DMS79 treated with DMSO at 0.1 percent for 48 hours (cell line): ENCODE measurements at regions not wholly inside any gene's neighbourhood (a gene's known extent, or its start where the extent isn't known, plus 50 kb on each side); places are given as distances from the start of the nearest gene placed in this dataset.

ENCODE experiments used
- DNase-seq: peaks from one replicate; lab custom pipeline; 2025; lab: John Stamatoyannopoulos, UW

DNA sequence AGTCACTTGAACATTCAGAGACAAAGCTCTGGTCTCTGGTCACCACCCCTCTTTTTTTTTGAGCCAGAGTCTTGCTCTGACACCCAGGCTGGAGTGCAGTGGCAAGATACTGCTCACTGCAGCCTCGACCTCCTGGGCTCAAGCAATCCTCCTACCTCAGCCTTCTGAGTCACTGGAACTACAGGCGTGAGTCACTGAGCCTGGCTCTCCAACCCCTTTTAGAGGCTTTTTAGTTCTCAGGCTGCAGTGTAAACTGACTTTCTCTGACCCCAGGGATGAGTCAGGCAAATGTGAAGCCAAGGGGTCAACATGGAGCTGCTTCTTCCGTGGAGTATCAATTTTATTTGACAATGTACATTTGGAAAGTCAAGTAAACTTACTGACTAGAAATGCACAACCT lies 229.2 kb downstream of the PTTG2 start:
- DNase-seq = no peak

DNA sequence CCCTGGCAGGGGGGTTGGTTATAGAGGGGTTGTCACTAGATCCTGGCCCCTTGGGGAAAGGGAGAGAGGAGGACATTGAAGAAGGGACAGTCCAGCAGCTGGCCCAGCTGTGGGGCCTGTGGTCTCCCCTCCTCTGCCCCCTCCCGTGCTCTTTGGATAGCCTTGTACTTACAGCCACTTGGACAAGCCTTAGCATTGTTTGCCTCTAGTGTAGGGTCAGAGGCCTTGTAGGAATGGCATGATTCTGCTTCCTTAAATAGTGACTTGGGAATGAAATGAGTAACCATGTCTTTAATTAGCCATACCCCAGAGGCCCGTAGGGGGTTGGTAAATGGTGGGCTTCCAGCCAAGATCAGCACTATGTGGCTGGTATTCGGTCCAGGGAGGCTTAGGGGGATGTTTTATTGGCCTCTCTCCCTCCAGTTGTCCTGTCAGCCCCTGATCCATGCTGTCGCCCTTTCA lies 230.6 kb downstream of the PTTG2 start:
- DNase-seq = no peak

DNA sequence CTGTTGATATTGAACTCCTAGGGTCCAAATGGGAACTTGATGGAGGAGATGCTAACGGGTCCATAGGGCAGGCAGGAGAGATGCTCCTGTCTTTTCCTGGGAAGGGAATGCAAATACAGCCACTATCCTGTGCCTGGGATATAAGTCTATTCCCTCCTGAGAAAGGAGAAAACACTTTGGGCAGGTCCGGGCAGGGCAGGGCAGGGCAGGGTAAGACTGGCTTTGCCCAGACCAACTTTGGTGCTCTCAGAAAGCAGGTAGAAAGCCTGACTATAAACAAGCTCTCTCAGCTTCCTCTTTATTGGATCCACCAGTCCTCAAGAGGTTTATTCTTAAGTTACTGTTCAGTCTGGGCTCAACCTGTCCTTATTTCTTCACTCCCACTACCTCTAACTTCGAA lies 232.3 kb downstream of the PTTG2 start:
- no peak for DNase-seq

DNA sequence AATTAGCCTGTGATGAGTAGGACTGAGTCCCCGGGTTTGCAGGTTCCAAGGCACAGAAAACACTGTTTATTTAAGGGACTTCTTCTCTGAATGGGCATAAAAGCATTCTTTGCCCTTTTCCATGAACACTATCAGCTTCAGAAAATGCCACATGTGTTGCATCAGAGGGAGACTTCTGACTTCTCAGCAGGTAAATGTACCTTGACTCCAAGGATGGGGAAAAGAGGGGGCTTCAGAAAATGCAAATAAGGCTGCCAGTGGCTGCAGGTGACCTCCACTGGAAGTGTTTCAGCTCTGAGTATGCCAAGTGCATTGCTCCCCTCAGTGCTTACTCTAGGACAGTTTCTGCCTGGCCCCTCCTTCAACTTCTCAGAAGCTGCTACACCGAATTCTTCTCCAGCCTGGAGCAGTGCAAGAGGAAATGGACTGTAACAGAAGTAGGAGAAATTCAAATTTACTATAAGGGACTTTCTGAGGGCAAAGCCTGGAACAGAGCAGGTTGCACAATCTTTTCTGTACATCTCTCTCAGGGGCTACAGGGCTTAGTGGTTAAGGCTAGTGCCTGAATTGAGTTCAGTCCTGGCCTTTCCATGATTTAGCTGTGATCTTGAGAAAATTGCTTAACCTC lies 233.2 kb downstream of the PTTG2 start:
- DNase-seq = no peak

DNA sequence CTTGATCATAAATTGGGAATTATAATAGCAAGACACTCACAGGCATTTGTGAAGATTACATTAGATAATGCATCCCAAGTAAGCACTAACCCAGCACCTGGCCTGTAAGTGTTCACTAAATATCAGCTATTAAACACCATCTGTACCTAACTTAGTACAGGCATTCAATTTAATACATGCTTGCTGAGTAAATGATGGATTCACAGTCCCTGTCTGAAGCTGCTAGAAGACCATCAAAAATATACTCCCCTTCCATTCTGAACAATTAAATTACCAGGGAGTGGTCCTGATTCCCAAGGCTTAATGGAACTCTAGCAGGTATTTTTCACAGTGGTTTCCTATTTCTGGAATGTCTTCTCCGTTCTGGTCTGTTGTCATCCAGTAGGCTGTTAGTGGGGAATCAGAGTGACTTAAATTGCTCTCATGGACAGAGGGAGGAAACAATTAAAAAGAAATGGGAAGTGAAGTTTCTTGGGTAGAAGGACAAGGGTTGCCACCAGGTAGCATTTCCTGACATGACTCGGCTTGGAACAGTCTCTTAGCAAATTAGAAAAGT lies 233.9 kb downstream of the PTTG2 start:
- DNase-seq = no peak

DNA sequence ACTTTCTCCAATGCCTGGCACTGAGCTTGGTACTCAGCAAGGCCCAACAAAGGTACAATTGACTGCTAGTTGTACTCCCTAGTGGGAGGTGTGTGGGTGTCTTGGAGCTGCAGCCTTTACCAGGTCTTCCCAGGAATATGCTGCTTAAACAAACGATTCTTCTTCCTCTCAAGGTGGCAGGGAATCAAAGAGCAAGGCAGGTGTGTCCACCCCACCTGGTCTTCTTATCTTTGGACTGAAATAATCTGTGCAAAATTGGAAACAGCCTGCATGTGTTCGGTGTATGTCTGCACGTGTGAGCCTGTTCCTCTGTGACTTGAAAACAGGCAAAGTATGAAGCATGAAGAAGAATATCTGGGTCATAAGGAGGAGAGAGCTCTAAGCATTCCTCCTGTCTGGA lies 235.3 kb downstream of the PTTG2 start:
- DNase-seq = no peak

DNA sequence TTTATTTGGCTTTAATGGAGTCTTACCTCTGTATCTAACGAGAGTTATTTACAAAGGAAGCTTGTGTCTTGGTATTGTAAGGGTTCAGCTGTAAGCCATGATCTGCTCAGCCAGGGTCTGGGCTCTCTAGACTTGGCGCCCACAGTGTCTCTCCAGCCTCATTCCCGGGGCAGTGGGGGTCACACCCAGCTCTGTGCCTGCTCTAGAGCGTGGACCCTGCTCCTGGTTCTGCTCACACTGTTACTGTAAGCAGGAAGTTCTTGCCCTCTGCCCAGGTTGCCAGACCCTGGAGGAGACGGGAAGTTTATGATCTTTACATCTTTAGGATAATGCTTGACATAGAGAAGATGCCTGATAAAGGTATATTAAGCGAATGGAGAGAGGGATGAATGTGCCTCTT lies 235.7 kb downstream of the PTTG2 start:
- DNase-seq = no peak

DNA sequence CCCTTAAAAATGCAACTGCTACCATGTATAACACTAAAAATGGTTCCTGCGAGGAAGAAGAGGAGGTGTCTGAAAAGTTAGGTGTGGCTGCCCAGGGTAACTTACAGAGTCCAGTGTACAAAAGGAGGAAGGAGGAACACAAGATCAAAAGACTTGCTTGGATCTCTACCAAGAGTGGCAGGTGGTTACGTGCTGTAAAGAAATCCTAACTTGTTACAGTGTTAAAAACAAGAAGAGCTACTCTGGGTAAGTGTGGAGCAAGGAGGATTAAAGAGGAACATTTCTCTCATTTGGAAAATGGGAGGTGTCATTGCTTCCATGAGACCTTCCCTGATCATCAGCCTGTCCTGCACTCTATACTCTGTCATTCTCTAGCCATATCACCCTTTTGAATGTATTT lies 242.0 kb downstream of the PTTG2 start:
- DNase-seq = no peak

DNA sequence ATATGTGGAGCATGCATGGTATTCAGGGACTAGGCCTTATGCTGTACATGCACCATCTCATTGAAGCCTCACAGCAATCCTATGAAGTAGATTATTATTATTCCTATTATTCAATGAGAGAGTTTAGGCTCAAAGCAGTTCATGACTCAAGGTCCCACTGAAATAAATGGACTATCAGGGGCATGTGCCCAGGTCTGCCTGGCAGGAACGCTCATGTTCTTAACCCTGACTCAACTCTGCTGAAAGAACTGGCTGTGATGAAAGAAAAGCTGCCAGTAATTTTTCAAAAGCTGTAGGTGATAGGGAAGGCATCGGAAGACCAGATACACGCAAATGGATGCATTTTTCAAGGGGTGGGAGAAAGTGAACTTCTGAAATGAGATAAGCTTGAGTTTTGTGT lies 243.4 kb downstream of the PTTG2 start:
- no peak for DNase-seq

DNA sequence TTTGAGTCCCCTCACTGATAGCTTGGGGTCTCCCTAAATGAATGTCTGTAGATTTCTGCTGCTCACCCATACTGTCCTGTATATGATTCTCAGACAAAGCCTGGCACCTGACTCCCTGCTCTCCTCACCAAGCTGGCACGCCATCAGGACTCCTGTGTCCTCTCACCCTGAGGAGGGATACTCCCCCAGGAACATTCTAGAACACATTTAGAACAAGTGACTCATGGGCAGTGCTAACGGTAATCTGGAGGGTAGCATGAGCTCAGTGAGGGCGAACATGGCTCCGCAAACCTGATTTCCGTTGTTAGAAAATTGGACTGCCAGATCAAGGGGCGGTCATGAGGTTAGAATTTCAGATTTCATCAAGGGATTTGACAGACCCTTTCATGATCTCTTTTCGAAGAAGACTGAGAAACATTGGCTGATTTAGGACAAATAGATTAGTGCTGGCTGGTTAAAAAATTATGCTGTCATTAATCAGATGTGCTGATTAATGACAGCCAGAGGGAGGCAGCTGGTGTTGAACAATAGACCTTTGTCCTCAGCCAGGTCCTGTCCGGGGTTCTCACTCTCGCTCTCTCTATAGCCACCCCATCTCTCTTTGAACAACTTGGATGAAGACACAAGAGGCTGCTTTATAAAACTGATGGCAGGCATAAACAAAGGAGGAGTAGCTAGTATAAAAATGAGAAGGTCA lies 244.3 kb downstream of the PTTG2 start:
- DNase-seq = no peak

DNA sequence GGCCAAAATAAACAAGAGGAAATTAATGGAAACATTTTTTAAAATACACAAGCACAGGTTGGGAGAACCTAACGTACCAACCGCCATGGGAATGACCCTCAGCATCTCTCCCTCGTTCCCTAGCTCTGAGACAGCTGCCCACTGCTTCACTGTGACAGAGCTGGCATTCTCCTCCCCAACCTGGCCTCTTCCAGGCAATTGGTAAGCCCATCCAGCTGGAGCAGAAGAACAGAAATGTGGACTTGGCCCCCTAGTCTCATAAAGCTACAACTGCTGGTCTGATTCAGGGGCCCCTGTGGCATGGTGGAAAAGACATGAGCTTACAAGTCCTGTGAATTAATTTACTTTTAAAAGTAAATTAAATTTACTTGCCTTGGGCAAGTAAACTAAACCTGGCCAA lies 245.1 kb downstream of the PTTG2 start:
- DNase-seq = no peak

DNA sequence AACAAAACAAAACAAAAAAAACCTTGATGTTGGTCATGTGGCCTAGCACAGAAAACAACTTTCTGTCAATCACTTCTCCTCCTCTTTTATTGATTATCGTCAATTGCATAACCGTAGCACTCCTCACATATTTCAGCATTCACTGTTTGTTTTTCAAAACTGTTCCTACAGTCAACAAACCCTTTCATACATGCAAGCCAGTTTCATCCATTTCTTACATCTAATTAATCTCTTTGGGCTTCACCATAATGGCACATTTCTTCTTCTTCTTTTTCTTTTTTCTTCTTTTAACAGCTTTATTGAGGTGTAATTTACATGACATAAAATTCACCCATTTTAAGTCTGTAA lies 246.9 kb downstream of the PTTG2 start:
- no peak for DNase-seq

DNA sequence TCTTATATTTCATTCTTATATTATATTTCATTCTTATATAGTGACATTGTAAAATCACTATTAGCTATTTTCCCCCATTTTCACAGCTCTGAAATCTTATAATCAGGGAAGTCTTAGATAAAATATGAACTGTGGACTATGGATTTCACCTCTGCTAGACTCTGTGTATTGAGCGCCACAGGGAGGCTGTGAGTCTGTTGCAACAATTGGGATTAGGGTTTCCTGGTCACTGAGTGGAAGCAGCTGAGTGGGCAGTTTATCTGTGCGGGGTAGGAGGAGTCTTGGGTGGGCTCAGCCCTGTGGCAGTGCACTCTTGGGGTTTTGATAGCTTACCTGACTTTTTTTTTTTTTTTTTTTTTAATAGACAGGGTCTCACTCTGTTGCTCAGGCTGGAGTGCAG lies 249.5 kb downstream of the PTTG2 start:
- no peak for DNase-seq

DNA sequence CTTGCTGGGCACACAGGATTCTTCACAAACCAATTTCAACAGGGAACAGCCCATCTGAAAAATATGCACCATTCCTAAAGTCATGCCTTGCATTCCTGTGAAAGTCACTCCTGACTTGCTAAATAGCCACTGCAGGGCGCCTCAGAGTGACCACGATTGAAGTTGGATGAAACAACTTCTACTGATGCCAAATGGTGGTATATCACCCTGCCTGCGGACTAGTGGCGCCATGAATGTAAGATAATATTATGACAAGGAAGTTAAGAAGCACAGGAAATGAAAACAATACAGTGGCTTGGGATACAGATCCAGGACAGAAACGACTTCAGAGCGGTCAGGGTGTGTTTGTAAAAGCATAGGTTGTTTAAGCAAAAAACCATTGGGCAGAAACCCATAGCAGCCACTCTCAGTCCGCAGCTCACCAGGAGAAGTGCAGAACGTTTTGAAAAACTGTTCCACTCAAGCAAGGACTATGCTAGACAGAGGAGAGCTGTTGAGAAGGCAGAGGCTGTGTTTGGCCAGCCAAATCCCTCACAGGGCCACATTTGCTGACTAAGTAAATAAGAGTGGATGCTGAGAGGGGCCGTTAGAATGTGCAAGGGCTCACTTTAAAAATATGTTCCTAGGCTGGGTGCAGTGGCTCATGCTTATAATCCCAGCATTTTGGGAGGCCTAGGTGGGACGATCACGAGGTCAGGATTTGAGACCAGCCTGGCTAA lies 250.4 kb downstream of the PTTG2 start:
- DNase-seq = no peak

DNA sequence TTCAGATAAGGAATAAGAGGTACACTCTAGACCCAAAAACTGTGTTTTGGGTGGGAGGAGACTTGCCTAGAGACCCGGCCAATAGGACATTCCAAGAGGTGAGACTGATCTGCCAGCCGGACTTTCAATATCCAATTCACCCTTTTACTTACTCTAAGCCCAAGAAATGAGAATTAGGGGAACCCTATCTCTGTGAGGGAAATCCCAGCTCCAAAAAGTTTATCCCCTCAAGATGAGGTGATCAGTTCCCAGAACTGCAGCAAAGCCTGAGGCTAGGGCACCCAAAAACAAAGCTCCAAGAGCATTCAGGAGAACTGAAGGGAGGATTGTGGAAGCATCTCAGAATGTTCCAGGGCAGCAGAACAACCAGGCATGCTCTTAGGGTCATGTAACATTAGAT lies 251.7 kb downstream of the PTTG2 start:
- DNase-seq = no peak

DNA sequence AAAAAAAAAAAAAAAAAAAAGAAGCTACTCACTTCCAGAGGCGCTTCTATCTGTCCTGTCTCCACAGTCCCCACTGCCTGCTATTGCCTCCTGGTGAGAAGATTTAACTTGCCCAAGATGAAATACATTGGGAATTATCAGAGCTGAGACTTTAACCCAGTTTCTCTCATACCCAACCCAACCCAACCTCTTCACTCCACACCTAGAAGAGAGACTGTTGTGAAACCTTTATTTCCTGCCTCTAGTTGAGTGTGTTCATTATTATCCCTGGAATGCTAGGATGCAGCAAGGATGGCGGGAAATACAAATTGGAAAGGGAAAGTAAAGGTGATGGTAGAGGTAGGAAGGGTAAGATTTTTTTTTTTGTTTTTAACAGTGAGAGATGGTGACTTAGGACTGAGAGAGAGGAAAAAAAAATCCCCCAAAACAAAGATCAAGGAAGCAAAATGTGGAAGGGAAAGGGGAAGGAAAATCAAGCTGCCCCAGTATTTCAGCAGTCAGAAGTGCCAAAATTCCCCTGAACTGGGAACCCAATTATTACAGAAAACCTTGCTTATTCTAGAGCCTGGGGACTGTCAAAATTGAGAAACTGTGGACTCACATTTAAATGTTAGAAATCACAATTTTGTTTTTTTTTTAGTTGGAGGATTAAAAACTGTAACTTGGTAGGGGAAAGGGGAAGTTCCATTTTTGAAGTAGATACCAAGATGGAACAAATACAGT lies 253.0 kb downstream of the PTTG2 start:
- DNase-seq = no peak

DNA sequence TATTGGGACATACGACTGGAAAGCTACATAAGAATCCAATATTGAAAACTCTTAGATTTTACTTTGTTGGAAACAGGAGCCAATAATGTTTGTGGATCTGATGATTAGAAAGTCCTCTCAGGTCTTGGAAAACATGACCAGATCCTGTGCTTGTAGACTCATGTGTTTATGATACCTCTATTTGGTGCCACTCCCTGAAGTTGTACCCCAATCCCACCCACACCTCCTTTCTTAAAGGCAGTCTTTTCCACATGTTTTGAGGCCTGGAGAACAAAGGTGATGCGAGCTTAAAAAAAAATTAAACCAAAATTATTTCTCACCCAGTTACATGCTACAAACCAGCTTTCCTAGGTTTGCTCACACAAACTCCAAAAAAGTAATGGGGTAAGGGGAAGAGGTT lies 262.7 kb downstream of the PTTG2 start:
- no peak for DNase-seq

DNA sequence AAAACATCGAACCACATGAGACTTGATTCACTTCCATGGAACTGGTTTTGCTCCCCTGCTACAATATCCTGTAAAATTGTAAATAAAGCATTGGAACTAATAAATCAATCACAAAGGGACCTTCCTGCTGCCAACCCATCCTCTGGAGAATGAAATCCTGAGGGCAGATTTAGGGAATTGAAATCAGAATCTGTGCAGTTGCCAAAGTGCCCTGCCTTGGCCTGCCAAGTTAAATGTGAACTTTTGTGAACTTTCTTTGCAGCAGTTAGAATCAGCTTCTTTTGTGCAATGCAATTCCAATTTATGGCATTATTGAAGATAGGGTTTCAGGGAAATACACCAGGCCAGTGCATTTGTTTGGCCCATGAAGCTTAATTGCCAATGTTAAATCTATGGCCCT lies 263.1 kb downstream of the PTTG2 start:
- no peak for DNase-seq

DNA sequence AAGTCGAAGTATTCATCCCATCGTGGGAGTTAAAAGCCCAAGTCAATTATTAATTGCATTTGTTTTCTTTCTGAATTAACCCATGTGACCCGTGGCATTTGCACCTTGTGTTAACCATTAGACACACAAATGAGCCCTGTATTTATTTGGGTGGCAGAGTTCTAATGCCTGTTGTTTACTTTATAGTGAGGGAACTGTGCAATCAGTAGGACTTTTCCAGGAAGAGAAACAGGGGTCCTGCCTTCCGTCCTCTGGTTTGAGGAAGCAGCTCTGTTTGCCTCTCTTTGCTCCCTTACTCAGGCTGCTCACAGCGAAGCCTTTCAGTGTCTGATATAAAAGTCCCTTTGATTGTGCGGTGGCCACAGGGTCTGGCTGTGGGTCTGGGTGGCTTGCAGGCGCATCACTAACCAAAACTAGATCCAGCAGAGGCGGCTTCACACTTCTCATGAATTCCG lies 263.6 kb downstream of the PTTG2 start:
- DNase-seq = no peak

DNA sequence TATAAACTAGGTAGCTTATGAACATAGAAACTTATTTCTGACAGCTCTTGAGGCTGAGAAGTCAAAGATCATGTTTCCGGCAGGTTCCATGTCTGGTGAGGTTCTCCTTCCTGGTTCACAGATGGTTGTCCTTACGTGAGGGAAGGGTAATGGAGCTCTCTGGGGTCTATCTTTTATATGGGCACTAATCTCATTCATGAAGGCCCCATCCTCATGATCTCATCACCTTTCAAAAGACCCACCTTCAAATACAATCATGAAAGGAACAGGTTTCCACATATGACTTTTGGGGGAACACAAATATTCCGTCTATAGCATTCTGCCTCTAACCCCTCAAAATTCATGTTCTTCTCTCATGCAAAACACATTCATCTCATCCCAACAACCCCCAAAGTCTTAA lies 264.7 kb downstream of the PTTG2 start:
- DNase-seq = no peak

DNA sequence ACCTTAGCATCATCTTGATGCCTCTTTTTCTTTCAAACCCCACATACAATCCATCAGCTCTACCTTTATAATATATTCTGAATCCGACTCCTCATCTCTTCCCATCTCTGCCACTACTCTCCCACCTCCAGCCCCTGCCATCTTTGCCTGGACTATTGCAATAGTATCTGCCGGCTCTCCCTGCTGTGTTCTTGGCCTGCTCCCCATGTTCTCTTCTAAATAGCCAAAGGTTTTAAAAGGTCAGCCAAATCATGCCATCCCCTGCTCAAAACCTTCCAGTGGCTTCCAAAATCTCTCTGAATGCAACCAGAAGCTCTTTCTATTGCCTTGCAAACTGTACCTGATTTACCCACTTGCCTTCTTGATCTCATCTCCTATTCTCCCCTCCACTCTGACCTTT lies 266.0 kb downstream of the PTTG2 start:
- DNase-seq = no peak

DNA sequence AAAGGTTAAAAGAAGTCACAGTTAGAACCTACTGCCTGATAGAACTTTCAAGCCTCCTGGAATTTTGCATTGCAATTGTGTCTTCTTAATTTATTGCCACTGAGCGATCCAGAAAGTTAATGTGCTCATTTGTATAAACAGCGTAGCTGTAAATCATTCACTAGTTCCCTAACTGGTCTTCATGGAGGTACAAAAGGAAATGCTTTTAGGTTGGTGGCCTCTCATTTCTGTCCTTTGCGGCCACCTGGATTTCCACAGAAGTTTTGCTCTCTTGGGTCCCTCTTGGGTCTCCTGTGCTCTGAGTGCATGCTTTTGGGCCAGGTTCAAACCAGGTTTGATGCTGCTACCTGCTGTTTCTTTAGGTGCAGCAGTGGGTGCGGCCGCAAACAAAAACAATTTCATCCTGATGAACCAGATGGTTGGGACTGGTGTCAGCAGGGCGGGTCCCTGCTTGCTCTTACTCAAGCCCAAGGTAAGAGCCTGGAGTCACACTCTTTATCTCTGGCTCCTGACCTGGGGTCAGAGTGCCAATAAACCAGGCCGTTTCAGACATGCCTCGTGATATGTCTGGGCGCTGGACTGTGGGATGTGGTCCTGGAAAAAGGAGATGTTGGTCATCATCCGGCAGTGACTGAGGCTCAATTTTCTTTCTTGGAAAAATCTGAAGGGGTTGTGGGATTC lies 270.1 kb downstream of the PTTG2 start:
- no peak for DNase-seq
